Hepatic stellate cell (primary cell): ENCODE measurements at regions not wholly inside any gene's neighbourhood (a gene's known extent, or its start where the extent isn't known, plus 50 kb on each side); places are given as distances from the start of the nearest gene placed in this dataset.
"Not testable (repeated sequence)": the region's sequence is repeated elsewhere in the genome, so short reads cannot be mapped to it uniquely, and the experiment has no call there.

Experiments
- DNase-seq: peaks from one replicate; pipeline ENCODE4 v3.0.0; 2011; ENCODE audit warnings: low spot score

- DNase-seq: no peak
These were observed 680.6 kb upstream of the CPEB2 start for GRCh38 chr4:14321723-14322122.

DNA sequence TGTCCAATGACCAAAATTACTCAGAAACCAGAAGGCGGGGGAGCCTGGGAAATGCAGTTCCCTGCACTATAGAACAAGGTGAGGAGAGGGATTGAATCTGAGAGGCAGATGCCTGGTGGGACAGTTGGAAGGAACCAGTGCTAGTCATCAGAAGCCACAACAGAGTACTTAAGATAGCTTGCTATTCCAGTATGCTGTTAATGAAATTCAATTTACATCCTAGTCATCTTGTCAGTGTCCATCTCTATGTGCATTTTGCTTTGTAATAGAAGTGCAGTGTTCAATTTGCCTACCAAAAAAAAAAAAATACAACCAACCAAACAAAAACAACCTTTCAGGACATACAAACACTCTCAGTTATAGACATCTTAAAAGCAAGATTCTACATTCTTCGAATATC is 679.1 kb upstream of the CPEB2 start:
- DNase-seq: no peak

GRCh38 chr4:14329228-14329627 is 673.1 kb upstream of the CPEB2 start:
- DNase-seq: no peak

DNA sequence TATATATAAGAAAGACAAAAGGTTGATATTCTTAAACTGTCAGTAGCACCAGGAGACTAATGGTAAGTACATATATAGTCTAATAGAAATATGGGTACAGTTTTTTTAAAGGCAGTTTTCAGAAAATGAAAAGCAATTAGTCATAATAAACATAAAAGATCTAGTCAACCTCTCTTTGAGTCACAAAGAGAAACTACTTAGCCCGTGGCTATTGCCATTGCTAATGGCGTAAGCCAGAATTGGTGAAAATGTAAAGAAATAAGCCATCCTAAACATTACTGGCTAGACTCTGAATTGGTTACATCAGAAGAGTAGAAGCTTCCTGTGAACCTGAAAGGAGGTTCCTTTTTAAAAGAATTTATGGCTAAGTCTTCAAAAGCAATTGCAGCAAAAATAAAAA is 668.7 kb upstream of the CPEB2 start:
- no peak for DNase-seq

DNA sequence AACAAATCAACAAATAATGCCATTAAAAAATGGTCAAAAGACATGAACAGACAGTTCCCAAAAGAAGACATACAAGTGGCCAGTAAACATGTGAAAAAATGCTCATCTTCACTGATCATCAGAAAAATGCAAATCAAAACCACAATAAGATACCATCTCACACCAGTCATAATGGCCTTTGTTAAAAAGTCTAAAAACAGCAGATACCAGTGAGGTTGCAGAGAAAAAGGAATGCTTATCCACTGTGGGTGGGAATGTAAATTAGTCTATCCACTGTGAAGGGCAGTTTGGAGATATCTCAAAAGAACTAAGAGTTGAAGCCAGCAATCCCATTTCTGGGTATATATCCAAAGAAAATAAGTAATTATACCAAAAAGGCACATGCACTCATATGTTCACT is 668.1 kb upstream of the CPEB2 start:
- no peak for DNase-seq

GRCh38 chr4:14335872-14336271 is 666.4 kb upstream of the CPEB2 start:
- DNase-seq: no peak

DNA sequence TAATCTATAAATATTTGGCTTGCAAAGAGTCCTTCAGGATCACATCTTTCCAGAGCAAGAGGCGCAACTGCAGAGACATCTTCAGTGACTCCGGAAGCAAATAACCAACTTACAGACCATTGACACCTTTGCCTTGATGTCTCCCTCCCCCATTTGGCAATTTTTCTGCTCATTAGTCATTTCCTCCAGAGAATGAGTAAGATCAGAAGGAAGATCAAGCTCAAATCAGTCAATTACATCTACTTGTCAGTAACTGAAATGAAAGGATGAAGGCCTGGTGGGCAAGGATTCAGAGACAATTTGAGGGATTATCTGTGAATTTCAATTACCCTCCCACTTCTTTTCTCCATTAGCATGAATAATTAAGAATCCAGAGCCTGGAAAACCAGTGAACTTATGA is 665.6 kb upstream of the CPEB2 start:
- no peak for DNase-seq

DNA sequence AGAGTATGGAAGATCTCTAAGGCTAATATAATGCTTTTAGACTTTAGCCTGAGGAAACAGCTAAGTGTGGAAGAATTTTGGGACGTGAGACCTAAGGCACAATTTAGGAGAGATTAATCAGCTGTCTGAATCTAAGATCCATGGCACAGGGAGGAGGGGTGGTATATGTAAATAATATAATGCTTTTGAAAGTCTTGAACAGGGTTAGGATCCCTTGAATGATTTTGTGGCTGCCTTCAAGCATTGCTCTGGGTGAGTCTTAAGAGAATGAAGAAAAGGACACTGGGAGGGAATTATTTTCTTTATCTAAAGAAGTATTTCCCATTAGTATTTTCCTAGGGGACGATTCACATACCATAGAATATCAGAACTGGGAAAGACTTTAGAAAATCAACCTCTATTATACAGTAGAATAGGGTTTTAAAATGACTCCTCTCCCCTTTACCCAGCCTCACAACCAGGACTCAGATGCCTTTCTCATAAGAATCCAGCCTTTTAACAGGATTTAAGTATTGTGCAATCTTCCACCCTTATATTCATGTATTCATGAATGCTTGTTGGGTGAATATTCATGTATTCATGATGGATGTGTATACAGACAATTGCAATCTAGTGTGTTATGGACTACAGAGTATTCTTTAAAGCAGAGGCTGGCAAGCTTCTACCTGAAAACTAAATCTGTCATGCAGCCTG is 664.2 kb upstream of the CPEB2 start:
- no peak for DNase-seq

- no peak for DNase-seq
These were observed 663.6 kb upstream of the CPEB2 start for GRCh38 chr4:14338585-14339265.

DNA sequence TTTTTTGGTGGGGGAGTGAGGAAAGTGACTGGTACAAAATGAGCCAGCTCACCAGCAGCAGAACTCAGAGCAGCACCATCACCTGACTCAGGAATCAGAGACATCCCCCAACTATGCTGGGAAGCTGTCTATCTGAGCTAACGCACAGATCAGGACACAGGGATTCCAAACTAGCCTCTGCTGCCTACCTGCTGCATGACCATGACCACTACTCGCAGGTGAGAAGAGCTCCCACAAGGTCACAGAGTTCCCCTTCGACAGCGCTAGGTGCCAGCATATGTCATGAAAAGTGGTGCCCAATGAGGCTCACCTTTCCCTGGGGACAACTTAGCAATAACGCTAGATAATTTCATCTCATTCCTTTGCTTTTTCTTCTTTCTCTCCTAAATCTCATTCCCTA is 662.6 kb upstream of the CPEB2 start:
- DNase-seq: no peak

DNA sequence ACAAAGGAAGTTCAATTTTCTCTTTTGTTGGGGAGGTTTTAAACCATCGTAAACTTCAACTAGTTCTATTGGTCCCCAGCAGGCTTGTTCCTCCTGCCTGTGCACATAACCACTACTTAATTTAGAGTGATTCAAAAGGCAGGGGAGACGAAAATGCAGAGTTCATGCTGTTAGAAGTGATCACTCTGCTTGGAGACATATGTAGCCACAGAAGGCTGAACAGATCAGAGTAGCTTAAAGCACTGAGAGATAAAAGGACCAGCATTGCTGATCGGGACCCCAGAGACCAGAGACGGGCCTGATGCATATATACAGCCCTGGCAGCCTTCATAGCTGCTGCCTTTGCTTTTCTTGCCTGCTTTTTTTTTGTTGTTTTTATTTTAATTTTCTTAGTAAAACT is 662.0 kb upstream of the CPEB2 start:
- DNase-seq: no peak

- no peak for DNase-seq
These were observed 658.3 kb upstream of the CPEB2 start for GRCh38 chr4:14343961-14344360.

DNA sequence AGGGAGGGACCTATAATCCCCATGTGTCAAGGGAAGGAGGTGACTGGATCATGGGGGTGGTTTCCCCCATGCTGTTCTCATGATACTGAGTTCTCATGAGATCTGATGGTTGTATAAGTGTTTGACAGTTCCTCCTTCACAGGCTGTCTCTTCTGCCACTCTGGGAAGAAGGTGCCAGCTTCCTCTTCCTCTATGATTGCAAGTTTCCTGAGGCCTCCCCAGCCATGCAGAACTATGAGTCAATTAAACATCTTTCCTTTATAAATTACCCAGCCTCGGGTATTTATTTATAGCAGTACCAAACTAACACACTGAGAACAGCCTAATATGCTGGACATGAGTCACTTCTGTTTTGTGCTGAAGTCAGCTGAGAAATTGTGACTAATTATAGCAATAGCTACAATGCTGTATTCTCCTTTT is 656.9 kb upstream of the CPEB2 start:
- DNase-seq: peak; percentile 24

GRCh38 chr4:14347526-14347925 is 654.8 kb upstream of the CPEB2 start:
- DNase-seq: no peak

GRCh38 chr4:14348506-14348905 is 653.8 kb upstream of the CPEB2 start:
- no peak for DNase-seq

DNA sequence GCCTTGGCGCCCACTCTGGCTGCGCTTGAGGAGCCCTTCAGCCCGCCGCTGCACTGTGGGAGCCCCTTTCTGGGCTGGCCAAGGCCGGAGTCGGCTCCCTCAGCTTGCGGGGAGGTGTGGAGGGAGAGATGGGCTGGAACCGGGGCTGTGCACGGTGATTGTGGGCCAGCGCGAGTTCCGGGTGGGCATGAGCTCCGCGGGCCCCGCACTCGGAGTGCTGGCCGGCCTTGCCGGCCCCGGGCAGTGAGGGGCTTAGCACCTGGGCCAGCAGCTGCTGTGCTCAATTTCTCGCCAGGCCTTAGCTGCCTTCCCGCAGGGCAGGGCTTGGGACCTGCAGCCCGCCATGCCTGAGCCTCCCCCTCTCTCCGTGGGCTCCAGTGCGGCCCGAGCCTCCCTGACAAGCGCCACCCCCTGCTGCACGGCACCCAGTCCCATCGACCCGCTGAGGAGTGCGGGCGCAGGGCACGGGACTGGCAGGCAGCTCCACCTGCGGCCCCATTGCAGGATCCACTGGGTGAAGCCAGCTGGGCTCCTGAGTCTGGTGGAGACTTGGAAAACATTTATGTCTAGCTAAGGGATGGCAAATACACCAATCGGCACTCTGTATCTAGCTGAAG is 643.6 kb upstream of the CPEB2 start:
- DNase-seq: not testable (repeated sequence)

DNA sequence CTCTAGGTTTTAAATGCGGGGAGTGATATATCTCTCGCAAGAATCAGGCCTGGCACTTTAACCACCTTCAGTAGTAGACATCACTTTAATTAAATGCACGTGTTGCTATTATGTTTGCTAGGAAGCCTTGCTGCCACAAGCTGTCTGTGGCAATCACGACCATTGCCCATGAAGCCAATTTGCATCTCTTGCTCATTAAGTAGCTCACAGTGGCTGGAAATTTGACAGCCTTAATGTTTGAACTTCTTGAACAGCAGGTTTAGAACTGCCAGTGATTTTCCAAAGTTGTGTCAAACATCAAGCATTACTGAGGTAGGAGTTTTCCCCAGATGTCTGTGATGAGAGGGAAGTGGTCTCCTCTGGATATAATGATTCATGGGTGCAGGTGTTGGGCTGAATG is 642.3 kb upstream of the CPEB2 start:
- DNase-seq: no peak

- DNase-seq: no peak
These were observed 641.2 kb upstream of the CPEB2 start for GRCh38 chr4:14361084-14361483.

DNA sequence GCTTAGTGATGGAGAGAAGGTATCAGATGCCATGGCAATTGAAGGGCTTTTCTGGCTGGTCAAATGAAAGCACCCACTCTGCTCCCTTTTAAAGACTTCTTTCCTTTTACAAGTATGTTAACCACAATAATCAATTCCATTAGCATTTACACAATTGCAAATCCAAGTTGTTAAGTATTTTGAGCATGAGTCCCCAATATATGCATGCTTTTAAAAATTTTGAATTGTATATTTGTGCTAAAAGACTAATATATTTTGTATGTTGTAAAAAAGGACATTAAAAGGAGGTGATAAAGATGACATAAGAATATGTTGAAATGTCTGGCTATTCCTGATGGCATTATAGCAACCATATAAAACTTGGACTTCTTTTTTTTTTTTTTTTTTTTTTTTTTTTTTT is 639.9 kb upstream of the CPEB2 start:
- DNase-seq: no peak

- no peak for DNase-seq
These were observed 637.2 kb upstream of the CPEB2 start for GRCh38 chr4:14364953-14365536.

DNA sequence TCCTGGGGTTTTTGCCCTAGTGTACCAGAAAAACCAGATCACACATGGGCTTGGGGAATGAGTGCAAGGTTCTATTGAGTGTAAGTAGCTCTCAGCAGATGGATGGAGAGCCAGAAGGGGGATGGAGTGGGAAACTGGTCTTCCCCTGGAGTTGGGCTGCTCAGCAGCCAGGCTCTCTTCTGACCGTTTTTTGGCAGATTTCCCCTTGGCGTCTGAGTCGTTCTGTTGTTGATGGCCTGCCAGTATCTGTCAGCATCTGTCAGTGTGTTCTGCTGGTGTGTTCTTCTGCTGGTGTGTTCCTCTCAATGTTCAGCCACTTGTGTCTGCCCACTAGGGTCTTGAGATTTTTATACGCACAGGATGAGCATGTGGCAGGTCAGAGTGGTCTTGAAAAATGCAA is 633.9 kb upstream of the CPEB2 start:
- DNase-seq: no peak

GRCh38 chr4:14371131-14371530 is 631.1 kb upstream of the CPEB2 start:
- DNase-seq: no peak

- DNase-seq: no peak
These were observed 626.5 kb upstream of the CPEB2 start for GRCh38 chr4:14375816-14376215.
